ENCODE measurements at regions not wholly inside any gene's neighbourhood (a gene's known extent, or its start where the extent isn't known, plus 50 kb on each side); places are given as distances from the start of the nearest gene placed in this dataset.

DNA sequence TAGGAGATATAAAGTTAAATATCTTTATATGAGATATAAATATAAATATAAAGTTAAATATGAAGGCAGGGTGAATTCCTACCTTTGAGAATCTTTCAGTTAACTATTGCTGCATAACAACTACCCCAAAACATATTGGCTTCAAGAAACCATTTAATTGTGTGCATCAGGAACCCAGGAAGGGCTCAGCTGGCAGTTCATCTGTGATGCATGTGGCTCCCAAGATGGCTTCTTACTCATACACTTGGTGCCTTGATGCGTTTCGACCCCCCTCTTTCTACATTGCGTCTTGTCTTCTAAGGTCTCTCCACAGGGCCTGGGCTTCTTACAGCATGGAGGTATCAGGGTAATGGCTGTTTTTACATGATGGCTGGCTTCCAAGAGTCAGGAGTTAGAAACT, 253.9 kb upstream of the CRY1 start:
- no peak for DNase-seq (ENCODE audit: low read depth)

DNA sequence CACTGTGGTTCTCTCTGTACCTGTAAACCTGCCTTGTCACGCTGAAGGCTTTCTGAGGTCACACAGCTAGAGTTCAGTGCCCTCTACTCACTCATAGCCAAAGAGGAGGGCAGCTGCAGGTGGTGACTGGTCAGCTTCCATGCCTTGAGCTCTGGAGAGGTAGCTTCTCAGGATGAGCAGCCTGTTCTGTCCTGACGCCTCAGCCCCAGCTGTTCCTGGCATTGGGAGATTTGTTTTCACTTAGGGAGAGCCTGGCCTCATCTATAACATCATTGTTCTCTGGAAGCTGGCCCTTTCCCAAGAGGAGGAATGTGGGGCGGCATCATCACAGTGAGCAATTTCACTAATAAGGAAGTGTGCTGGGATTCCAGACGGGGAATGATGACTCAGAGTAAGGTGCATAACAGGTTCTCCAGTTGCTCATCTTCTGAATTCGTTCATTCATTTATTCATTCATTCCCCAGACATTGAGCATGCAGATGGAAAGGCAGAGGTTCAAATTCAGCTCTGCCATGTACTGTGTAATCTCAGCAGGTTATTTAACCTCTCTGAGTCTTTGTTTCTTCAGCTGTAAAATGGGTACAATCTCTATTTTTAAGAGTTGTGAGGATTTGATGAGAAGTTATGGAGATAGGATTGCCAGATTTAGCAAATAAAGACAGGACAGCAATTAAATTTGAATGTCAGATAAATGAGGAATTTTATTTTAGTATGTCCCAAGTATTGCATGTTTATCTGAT, 255.8 kb upstream of the CRY1 start:
- DNase-seq (ENCODE audit: low read depth), result no peak

DNA sequence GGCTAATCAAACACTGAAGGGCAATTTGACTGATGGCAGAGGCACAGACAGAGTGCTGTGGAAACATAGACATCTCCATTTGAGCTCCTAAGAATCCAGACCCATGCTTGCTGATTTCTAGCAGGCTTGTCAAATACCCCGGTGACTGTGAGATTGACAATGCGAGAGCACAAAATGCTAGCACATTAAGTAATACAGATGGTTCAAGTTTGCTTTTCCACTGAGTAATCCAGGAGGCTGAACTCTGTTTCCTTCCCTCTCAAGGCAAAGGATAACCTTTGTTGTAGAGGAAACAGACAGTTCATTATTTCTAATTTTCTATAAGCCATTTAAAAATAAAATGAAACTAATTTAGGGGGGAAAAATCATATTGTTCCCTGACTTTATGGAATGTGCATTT, 256.5 kb upstream of the CRY1 start:
- DNase-seq (ENCODE audit: low read depth), result no peak

DNA sequence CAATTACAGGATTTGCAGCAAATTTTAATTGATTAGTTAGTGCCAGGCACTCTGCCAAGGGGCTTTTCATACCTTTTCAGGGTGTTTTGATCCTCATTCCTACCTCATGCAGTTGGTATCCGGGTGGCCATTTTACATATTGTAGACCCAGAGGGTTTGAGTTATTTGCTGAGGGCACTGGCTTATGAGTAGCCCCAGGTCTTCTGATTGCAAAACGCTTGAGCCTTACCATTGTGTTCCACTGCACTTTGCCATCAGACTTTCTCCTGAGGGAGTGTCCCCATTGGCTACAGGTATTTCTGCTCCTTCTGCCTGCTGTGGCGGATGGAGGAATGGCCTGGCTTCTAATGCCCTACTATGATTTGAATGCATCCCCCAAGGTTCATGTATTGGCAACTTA, 257.8 kb upstream of the CRY1 start:
- DNase-seq (ENCODE audit: low read depth), result no peak

DNA sequence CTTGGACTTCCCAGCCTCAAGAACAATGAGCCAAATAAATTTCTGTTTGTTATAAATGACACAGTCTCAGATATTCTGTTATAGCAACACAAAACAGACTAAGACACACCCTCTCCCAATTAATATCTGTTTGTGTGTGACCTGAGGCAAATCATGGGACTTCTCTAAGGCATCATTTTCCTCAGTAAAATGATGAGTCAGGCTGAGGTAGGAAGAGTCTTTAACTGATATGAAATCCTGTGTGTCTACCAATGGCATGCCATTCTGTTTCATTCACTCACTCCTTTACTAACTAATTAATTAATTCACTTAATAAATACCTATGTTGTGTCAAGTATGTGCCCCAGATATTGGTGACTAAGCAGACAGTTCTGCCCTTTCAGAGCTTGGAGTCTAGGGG, 258.4 kb upstream of the CRY1 start:
- no peak for DNase-seq (ENCODE audit: low read depth)

DNA sequence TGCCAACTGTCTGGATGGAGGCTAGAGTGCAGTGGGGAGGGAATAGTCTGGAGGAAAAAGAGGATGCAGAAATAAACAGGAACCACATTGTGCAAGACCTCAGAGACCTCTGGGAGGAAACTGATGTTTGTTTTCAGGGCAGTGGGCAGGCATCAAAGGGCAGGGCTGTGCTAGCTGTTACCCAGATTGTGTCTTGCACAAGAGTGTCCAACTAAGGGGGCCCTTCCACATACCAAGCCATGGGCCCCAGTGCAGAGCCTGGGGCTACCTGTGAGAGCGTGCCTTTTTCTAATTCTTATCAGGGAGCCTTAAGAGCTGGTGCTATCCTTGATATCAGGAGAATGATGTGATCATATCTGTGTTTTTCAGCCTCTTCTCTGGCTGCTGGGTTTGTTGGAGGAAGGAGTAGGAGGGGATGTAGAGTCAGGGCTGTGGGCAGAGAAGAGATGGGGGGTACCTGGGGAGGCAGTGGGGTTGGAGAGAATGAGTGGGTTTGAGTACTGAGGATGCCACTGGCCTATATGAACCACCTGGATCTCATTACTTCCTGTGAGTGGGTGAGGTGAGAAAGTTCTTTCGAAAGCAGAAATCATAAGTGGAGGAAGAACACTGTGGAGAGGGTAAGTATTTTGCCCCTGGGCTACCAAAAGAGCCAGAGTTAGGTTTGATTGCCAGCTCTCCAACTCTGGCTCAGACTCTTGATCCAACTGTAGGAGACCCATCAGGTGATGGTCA, 259.2 kb upstream of the CRY1 start:
- no peak for DNase-seq (ENCODE audit: low read depth)

DNA sequence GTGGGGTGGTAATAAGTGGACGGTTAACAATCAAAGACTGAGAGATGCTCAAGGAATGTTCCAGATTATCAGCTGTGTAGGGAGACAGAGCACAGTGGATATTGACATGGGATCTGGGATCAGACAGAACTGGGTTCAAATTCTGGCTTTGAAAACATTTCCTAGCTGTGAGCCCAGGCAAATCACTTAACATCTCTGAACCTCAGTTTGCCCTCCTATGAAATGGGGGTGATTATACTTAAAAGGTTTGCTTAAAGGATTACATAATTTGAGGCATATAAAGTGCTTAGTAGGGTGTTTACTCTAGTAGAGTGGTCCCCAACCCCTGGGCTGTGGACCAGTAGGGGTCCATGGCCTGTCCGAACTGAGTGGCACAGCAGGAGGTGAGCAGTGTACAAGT, 260.0 kb upstream of the CRY1 start:
- DNase-seq (ENCODE audit: low read depth), result no peak

DNA sequence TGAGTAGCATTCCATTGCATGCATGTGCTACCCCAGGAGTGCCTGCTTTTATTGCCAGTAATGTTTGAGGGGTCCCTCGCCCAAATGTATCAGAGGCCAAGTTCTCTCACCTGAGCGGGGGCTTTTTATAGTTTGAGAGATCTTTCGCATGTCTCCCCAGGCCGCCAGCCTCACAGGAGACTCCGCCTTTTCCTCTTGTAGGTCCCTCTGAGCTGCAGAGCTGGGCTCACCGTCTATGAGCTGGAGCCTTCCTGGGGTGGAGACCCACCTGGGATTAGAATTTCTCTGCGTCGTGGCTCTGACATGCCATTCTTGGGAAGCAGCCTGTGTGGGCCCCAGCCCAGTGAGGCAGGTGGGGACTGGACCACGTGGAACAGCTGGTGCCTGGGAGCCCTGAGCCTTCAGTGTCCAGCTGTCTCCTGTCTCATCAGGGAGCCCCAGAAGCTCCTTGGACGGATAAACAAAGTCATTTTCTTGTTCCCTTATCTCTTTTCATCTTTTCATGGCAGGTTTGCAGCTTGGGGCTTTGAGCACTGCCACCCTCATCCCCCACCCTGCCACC, 261.7 kb upstream of the CRY1 start:
- DNase-seq (ENCODE audit: low read depth), result no peak

DNA sequence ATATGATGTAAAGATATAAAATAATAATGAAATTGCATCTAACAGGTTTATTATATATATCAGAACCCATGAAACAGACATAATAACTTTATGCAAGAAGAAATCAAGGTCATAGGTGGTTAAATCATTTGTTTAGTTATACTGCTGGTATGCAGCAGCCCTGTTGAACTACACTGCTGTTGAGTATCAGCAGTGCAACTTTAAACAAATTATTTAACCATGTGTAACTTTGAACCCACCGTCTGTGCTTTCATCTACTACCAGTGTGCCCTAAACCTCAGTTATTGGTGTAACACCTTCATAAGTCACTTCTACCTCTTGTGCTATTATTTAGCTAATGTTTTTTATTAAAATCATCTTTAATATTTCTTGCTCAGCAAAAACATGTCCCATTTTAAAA, 262.3 kb upstream of the CRY1 start:
- no peak for DNase-seq (ENCODE audit: low read depth)

DNA sequence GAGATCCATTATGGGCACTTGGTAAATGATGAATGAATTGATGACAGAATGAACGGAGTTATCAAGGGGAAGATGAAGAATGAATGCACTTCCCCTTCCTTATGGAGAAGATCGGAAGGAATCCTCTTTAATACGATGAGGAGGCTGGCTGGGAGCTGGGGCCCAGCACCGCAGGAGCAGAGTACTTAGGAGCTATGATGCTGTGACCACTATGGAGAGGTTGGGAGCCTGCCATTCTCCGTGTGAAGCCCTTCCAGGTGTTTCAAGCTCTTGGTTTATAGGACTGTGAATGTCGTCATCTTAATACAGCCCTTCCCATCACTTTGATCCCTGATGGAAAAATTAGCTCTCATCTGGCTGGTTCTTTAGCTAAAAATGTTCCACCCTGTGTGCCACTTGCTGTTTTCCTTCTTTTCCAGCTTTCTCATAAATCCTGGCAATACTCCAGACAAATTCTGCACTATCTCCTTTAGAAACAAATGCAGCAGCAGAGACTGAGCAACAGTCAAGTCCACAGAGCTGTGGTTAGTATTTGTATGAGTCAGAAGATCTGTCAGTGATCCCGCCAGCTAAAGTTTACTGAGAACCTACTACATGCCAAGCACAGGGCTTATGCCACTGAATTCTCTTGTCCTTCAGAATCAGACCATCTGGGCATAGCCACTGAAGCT, 263.1 kb upstream of the CRY1 start:
- DNase-seq (ENCODE audit: low read depth), result no peak

DNA sequence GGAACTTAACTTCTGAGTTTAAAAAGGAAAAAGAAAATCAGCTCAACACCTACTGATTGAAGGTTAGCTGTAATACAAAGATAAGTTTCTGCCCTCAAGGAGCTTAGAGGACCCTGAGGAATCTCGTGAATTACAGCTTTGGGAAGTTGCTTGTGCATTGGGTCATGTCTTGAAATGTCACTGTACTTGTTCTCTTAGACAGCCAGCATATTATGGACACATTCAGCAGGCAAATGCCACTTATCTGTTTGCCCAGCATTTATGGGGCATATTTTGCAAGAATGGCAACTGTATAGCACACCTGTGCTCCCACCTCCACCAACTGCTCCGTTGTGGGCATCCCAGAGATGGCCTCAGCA, 263.6 kb upstream of the CRY1 start:
- no peak for DNase-seq (ENCODE audit: low read depth)

DNA sequence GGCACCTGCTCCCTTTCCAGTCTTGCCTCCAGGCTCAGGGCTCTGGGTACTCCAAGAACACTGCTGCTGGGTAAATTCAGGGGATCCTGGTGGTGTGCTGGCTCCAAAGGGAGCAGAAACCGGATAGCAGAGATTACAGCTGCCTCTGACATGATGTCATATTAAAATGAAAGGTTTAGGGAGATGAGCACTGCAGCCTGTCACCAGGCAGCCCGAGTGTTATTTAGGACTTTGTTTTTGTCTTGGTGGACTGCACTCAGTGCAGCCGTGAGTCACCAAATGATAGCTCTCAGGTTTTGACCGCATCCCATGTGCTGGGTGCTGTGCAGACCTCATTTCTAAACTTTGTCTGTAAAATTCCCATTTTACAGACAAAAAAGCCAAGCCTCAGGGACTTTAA, 266.0 kb upstream of the CRY1 start:
- no peak for DNase-seq (ENCODE audit: low read depth)

DNA sequence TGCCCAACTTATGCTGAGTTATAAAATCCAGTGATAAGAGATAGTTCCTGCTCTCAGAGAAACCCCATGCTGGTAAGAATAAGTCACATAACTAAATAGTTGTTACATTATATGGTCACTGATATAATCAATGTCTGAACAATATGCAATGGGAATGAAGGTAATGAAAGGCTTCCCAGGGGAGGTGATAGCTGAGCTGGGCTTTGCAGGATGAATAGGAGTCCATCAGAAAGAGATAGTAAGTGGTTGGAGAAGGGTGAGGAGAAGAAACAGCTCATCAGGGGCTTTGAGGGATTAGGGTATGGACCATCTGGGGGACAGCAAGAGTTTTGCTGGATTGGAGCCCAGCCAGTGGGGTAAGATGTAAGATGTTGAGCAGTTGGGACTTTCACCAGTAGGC, 266.7 kb upstream of the CRY1 start:
- DNase-seq (ENCODE audit: low read depth), result no peak

DNA sequence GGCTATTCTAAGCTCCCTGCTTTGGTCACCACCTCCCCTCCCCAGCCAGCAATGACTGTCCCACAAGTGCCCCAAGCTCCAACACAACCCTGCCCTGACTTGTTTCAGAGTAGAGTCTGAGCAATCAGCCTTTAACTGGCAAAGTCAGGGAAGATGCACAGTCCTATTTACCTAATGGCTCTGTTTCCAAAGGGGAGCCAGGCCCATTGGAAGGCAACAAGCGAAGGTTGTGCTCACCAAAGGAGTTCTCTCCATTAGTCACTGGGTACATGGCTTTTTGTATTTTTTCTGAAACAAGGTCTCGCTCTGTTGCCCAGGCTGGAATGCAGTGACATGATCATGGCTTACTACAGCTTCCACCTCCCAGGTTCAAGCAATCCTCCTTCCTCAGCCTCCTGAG, 267.1 kb upstream of the CRY1 start:
- DNase-seq (ENCODE audit: low read depth), result no peak

DNA sequence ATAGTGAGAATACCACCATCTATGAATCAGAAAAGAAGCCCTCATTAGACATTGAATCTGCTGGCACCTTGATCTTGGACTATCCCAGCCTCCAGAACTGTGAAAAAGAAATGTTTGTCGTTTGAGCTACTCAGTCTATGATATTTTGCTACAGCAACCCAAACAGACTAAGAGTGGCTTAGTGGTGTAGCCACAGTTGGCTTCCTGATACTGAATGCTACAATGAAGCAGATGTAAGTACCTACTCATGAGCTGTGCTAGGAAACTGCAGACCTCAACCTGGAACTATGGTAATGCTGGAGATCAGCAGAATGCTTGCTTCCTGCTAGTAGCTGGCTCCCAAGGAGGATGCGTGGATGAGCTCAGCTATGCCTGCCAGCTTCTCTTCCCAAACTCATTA, 268.6 kb upstream of the CRY1 start:
- no peak for DNase-seq (ENCODE audit: low read depth)

DNA sequence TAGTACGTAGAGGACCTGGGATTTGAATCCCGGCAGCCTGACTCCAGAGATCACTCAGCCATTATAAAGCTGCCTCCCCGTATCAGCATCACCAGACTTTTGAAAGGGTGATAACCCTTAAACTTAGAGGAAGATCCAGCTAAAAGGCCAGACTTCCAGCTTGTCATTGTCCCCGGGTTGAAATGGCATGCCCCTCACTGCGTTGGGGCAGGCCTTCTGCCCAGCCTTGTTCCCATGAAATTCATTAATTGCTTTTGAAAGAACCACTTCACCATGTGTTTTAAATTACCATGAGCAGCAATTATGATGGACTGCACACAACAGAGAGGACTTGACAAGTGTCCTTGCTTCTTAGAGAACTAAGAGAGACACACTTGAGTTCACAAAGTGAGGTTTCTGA, 269.6 kb upstream of the CRY1 start:
- DNase-seq (ENCODE audit: low read depth), result no peak

DNA sequence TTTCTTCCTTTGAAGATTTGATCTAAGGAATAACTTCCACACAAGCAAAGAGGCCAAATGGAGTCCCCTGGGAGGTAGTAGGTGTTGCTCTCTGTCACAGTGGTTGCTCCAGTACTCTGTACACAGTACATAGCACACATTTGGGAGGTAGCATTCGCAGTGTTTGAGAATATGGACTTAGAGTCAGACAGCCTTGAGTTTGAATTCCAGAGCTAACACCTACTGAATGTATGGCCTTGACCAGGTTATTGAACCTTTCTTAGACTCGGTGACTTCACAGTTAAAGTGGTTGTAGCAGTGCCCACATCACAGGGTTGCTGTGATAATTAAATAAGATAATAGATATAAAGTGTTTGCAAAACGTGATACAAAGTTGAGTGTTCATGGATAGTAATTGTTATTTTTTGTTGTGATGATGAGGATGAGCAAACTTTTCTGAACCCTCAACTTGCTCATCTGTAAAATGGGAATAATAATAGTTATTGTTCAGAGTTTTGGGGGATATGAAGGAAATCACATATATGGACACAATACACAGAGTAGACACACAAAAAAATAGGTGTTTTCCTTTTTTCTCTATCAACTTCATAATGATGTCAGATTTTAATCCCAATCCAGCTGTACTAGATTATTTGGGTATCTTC, 271.6 kb upstream of the CRY1 start:
- DNase-seq (ENCODE audit: low read depth), result no peak

DNA sequence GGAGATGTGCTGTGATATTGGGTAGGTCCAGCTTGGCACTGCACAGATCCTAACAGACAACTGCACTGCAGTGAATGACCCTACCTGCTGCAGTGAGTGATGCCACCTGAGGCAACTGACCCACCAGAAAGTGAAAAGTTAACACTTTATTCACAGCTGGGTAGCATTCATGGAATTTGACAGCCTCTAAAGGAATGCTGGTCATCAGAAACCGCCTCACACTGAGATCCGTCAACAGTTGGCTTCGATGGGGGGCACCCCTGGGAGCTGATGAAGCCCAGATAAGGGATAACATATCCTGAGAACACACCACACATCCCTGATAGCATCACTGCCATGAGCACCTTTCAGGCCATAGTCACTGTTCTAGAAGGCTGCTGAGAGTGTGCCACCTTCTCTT, 272.4 kb upstream of the CRY1 start:
- no peak for DNase-seq (ENCODE audit: low read depth)

DNA sequence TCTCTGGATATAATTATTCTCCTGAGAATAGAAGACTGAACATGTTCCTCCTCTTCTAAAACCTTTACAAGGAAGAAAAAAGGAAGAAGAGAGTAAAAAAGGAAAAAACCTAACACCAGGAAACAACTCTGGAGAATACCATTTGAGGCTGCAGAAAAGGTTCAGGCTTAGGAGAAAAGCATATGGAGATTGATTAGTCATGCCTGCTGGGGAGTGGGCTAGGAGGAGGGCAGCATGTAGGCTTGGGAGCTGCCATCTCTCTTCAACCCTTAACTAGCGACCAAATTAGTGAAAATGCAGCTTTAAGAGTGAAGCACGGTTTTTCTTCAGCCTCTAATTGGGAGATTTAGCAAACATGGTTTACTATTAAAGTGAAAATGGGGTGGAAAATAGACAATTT, 273.0 kb upstream of the CRY1 start:
- no peak for DNase-seq (ENCODE audit: low read depth)

DNA sequence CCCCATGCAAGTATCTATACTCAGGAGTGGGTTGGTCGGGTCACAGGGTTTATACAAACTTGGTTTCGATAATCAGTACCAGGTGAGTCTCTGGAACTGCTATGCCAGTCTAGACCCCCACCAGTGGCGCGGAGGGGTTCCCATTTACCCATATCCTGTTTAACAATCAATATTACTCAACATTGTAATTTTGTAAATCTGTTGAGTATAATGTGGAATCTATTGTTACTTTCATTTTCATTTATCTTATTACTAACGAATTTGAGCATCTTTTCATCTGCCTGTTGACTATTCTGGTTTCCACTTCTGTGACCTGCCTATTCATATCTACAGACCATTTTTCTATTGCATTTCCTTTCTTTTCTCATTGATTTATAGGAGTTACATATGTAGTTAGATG, 275.2 kb upstream of the CRY1 start:
- DNase-seq (ENCODE audit: low read depth), result no peak

DNA sequence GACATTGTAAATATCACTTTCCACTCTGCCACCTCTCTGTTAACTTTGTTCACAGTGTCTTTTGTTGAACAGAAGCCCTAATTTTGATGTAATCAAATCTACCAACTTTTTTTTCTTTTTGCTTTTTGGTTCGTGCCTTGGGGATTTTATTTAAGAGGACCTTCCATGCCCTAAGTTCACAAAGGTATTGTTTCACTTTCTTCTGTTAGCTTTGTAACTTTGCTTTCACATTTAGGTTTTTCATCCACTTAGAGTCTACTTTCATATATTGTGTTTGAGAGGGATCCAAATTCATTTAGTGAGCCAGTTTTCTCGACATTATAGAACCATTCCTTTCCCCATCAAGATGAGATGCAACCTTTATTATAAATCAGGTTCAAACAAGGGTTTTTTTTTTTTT, 275.7 kb upstream of the CRY1 start:
- DNase-seq (ENCODE audit: low read depth), result no peak

DNA sequence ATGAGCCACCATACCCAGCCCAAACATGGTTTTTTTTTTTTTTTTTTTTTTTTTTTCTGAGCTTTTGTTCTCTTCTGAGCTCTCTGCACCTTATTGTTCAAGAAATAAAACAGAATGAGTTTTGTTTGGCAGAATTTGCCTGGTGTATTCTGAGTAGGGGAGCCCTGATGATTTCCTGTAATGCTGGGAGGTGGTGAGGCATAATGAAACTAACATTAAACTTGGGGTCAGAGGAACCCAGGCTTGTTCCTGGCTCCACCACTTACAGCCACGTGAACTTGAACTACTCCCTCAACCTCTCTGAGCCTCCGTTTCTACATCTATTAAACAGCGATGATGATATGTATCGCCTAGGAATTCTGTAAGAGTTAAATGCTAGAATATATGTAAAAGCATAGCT, 276.3 kb upstream of the CRY1 start:
- no peak for DNase-seq (ENCODE audit: low read depth)

DNA sequence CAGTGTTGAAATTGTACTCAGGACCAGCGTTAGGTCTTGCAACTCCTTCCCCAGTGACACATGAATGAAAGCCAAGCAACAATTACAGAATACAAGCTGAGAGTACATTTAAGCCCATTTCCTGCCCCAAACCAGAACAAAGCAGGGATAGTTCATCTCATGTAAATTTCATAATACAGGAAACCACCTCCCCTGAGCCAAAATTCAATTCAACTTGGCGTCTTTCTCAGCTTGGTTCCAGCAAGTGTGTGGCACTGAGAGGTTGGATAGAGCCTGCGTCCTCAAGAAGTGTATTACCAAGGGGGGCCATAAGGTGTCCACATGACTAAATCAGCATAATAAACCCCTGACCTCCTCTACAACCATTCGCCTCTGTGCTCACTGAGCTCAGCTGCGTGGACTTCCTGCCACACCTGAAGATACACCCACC, 278.9 kb upstream of the CRY1 start:
- DNase-seq (ENCODE audit: low read depth), result no peak
